ENCODE measurements at regions not wholly inside any gene's neighbourhood (a gene's known extent, or its start where the extent isn't known, plus 50 kb on each side); places are given as distances from the start of the nearest gene placed in this dataset.

DNA sequence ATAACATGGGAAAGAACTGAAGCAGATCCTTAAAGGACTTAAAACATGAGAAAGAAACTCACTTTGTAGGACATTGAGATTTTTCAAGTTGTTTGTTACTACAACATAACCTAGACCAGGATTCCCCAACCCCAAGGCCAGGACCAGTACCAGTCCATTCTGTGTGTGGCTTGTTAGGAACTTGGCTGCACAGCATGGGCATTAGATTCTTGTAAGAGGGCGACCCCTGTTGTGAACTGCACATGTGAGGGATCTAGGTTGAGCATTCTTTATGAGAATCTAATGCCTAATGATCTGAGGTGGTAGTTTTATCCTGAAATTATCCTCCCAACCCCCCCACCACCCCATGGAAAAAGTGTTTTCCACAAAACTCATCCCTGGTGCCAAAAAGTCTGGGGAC, 566.1 kb downstream of the KCTD8 start:
- no peak overlapping the region for H3K27ac ChIP-seq
- H3K36me3 ChIP-seq (replicated peaks in 1 of 2), result no peaks in the 10 kb centered on the region
- H3K4me3 ChIP-seq, result no peak overlapping the region
- intact Hi-C loops (cut with DNase I), result no loop called here
- TF ChIP-seq CTCF (IDR thresholded peaks at IDR 0.05), result no peak
- no peak for TF ChIP-seq POLR2A (IDR thresholded peaks at IDR 0.05)
- 64 to 90% (median 81%) methylated on average over 1 of the region's 1 CpG for WGBS, 4 donors
- no peak for DNase-seq
- no peaks in the 10 kb centered on the region for H3K4me1 ChIP-seq (replicated peaks in 1 of 2)
- H3K27me3 ChIP-seq, result no peaks in the 10 kb centered on the region
- H3K9me3 ChIP-seq (replicated peaks in 1 of 3), result no peaks in the 10 kb centered on the region

DNA sequence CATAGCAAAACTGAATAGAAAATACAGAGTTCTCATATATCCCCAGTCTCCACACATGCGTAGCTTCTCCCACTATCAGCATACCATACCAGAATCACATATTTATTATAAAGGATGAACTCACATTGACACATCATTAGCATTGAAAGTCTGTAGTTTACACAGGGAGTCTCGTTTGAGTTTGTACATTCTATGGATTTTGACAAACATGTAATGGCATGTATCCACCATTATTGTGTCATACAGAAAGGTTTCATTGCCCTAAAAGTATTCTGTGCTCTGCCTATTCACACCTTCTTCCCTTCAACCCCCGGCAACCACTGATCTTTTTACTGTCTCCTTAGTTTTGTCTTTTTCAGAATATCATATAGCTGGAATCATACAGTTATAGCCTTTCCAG, 562.4 kb downstream of the KCTD8 start:
- Histone ChIP-seq H3K4me1 (replicated peaks in 1 of 2) (no peaks in the 10 kb centered on the region), H3K36me3 (replicated peaks in 1 of 2) (no peaks in the 10 kb centered on the region), H3K9me3 (replicated peaks in 1 of 3) (no peaks in the 10 kb centered on the region), H3K27ac (no peak overlapping the region), H3K4me3 (no peak overlapping the region), H3K27me3 (no peaks in the 10 kb centered on the region)
- TF ChIP-seq CTCF (IDR thresholded peaks at IDR 0.05) (no peak), POLR2A (IDR thresholded peaks at IDR 0.05) (no peak)
- DNase-seq, result no peak
- WGBS, 4 donors, result 64 to 75% (median 72%) methylated on average over 3 of the region's 3 CpGs
- intact Hi-C loops (cut with DNase I), result no loop called here

DNA sequence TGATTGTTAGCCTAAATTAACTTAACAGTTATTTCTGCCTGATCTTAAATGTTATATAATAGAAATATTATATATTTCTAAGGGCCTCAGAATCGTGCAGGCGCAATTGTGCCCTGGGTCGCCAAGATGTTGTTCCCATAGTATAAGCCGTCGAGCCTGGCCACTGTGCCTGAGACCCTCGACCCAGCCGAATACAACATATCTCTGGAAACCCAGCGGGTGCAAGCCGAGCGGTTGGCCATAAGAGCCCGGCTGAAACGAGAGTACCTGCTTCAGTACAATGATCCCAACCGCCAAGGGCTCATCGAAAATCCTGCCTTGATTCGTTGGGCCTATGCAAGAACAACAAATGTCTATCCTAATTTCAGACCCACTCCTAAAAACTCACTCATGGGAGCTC, 549.8 kb downstream of the KCTD8 start:
- Histone ChIP-seq H3K4me1 (replicated peaks in 1 of 2) (no peaks in the 10 kb centered on the region), H3K36me3 (replicated peaks in 1 of 2) (no peaks in the 10 kb centered on the region), H3K27ac (no peak overlapping the region), H3K9me3 (replicated peaks in 1 of 3) (no peaks in the 10 kb centered on the region), H3K27me3 (no peaks in the 10 kb centered on the region), H3K4me3 (no peak overlapping the region)
- 87 to 93% (median 90%) methylated on average over 11 to 15 of the region's 15 CpGs for WGBS, 4 donors
- intact Hi-C loops (cut with DNase I), result no loop called here
- TF ChIP-seq POLR2A (IDR thresholded peaks at IDR 0.05), result no peak
- no peak for TF ChIP-seq CTCF (IDR thresholded peaks at IDR 0.05)
- DNase-seq, result no peak

DNA sequence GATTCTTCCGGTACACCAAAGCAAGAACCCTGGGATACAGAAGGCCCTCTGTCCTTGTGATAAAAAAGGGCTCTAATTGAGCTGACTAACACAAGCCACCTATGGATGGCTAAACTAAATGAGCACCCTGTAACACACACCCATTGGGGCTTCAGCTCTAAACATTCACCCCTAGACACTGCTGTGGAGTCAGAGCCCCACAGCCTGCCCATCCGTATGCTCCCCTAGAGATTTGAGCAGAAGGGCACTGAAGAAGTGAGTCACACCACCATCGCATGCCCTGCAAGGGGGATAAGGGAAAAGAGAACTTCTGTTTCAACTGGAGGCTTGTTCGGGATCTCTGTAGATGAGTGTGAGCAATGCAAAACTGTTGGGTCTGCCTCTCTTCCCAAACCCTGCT, 545.2 kb downstream of the KCTD8 start:
- no peak for DNase-seq
- intact Hi-C loops (cut with DNase I), result no loop called here
- H3K36me3 ChIP-seq (replicated peaks in 1 of 2), result no peaks in the 10 kb centered on the region
- H3K27ac ChIP-seq, result no peak overlapping the region
- no peak for TF ChIP-seq CTCF (IDR thresholded peaks at IDR 0.05)
- no peak for TF ChIP-seq POLR2A (IDR thresholded peaks at IDR 0.05)
- no peaks in the 10 kb centered on the region for H3K9me3 ChIP-seq (replicated peaks in 1 of 3)
- H3K4me3 ChIP-seq, result no peak overlapping the region
- 87 to 90% (median 89%) methylated on average over 3 to 4 of the region's 4 CpGs for WGBS, 4 donors
- H3K4me1 ChIP-seq (replicated peaks in 1 of 2), result no peaks in the 10 kb centered on the region
- H3K27me3 ChIP-seq, result no peaks in the 10 kb centered on the region

Measured in adrenal gland (tissue), 9 donors.